Fibroblast of the aortic adventitia (primary cell): ENCODE measurements at regions not wholly inside any gene's neighbourhood (a gene's known extent, or its start where the extent isn't known, plus 50 kb on each side); places are given as distances from the start of the nearest gene placed in this dataset.

Source experiments
- DNase-seq: peaks from one replicate; pipeline ENCODE4 v3.0.0-alpha.2; 2010; ENCODE audit warnings: low read depth
- H3K4me3 ChIP-seq: 2 replicates; pipeline ENCODE4 v1.5.1; 2011; ENCODE audit warnings: low read depth, mild to moderate bottlenecking, control low read depth, low read length, moderate library complexity
- CTCF ChIP-seq: IDR thresholded peaks from 2 replicates; pipeline ENCODE4 v1.5.1; 2011; ENCODE audit warnings: mild to moderate bottlenecking, low read length, control low read depth, inconsistent platforms; ENCODE audit not compliant: insufficient read depth

- DNase-seq: no peak
- TF ChIP-seq CTCF: no peak
- H3K4me3 ChIP-seq: no peak overlapping the region
These were observed 73.8 kb upstream of the PACRGL start for GRCh38 chr4:20626326-20627005.

GRCh38 chr4:20627866-20628265 is 72.4 kb upstream of the PACRGL start:
- TF ChIP-seq CTCF: no peak
- DNase-seq: no peak
- no peak overlapping the region for H3K4me3 ChIP-seq

- no peak for DNase-seq
- TF ChIP-seq CTCF: no peak
- no peak overlapping the region for H3K4me3 ChIP-seq
These were observed 70.8 kb upstream of the PACRGL start for GRCh38 chr4:20629186-20630106.

GRCh38 chr4:20638825-20639224 is 61.4 kb upstream of the PACRGL start:
- no peak for DNase-seq
- no peak overlapping the region for H3K4me3 ChIP-seq
- no peak for TF ChIP-seq CTCF

- DNase-seq: no peak
- H3K4me3 ChIP-seq: no peak overlapping the region
- TF ChIP-seq CTCF: no peak
These were observed 60.9 kb upstream of the PACRGL start for GRCh38 chr4:20639346-20639745.

- no peak for DNase-seq
- TF ChIP-seq CTCF: no peak
- no peak overlapping the region for H3K4me3 ChIP-seq
These were observed 59.3 kb upstream of the PACRGL start for GRCh38 chr4:20640989-20641388.
